AG04450 (cell line): ENCODE measurements at regions not wholly inside any gene's neighbourhood (a gene's known extent, or its start where the extent isn't known, plus 50 kb on each side); places are given as distances from the start of the nearest gene placed in this dataset.

ENCODE experiments used
- CTCF ChIA-PET: fragments of 300-600, 350-600 bp; formaldehyde crosslinking; extraction: SDS; loops from one replicate; lab custom pipeline; 2022; ENCODE audit warnings: antibody characterized with exemption, inconsistent platforms; lab: Charles Lee
- POLR2A ChIA-PET: fragments of 350-600 bp; formaldehyde crosslinking; extraction: SDS; loops from one replicate; lab custom pipeline; 2021; ENCODE audit warnings: antibody characterized with exemption, inconsistent platforms; lab: Yijun Ruan, JAX
- DNase-seq: peaks from one replicate; pipeline ENCODE4 v3.0.0-alpha.2; 2011; ENCODE audit warnings: low read depth, low spot score
- H3K27ac ChIP-seq: one replicate; pipeline ENCODE4 v1.5.1; 2012; ENCODE audit warnings: low read depth, low read length, control low read depth
- H3K27me3 ChIP-seq: one replicate; pipeline ENCODE4 v1.6.0; 2012; ENCODE audit warnings: low read length; ENCODE audit not compliant: control insufficient read depth, insufficient read depth
- H3K4me3 ChIP-seq: 2 replicates; pipeline ENCODE4 v1.5.1; 2011; ENCODE audit warnings: mild to moderate bottlenecking, low read depth, low read length, control low read depth
- H3K9me3 ChIP-seq: 2 replicates; pipeline ENCODE4 v1.5.1; 2012; ENCODE audit warnings: low read length; ENCODE audit not compliant: control insufficient read depth, insufficient read depth
- CTCF ChIP-seq: IDR thresholded peaks from 2 replicates; pipeline ENCODE4 v1.5.1; 2011; ENCODE audit warnings: low read depth, low read length, control low read depth, inconsistent platforms

DNA sequence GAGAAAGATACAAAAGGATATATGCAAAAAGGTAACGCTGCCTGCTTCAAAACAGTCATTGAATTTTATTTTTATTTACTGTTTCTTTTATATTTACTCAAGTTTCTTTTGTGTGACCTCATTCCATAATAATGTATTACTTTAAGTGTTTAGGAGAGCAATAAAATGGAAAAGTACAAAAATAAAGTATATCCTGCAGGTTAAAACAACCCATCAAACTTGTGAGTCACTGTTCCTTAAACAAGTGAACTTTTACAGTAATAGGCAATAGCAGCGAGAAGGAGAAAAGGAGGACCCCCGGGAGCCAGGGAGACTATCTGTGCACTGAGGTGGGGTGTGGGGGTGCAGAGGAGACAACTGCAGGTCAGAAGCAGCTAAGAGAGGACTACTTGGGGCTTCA lies 124.5 kb downstream of the EN1 start:
- H3K4me3 ChIP-seq: no peak overlapping the region
- TF ChIP-seq CTCF: no peak
- DNase-seq: no peak
- no peak overlapping the region for H3K27ac ChIP-seq
- peaks cover 4% of the 10 kb centered on the region for H3K27me3 ChIP-seq
- ChIA-PET CTCF (no interaction called here), POLR2A (no interaction called here)
- no peaks in the 10 kb centered on the region for H3K9me3 ChIP-seq

GRCh38 chr2:118721817-118722551 lies 125.5 kb downstream of the EN1 start:
- DNase-seq: no peak
- ChIA-PET CTCF (no interaction called here), POLR2A (no interaction called here)

DNA sequence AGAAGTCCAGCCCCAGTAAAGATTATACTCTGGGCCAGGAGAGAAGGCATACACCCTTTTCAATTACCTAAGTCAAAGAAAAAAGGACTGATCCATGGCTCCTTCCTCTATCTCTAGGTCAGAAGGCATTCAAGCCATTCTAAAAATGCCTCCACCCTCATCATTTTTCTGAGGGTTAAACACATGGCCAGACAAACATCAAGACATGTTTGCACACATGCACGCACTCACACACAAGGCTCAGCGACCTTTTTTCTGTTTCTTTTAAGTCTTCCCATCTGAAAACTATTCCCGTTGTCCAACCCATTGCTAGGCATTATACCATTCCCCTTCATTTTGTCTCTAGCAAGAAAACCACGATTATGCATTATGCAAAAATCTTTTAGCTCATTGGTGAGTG lies 126.6 kb downstream of the EN1 start:
- POLR2A ChIA-PET: no interaction called here
- Histone ChIP-seq H3K9me3 (no peaks in the 10 kb centered on the region), H3K4me3 (no peak overlapping the region), H3K27ac (no peak overlapping the region), H3K27me3 (peaks cover 4% of the 10 kb centered on the region)
- no peak for DNase-seq
- TF ChIP-seq CTCF: no peak
- CTCF ChIA-PET: no interaction called here

More at GRCh38 chr2:118721817-118722551, 125.5 kb downstream of the EN1 start:
- no peak for TF ChIP-seq CTCF
- Histone ChIP-seq H3K9me3 (no peaks in the 10 kb centered on the region), H3K27ac (no peak overlapping the region), H3K27me3 (peaks cover 4% of the 10 kb centered on the region), H3K4me3 (no peak overlapping the region)

DNA sequence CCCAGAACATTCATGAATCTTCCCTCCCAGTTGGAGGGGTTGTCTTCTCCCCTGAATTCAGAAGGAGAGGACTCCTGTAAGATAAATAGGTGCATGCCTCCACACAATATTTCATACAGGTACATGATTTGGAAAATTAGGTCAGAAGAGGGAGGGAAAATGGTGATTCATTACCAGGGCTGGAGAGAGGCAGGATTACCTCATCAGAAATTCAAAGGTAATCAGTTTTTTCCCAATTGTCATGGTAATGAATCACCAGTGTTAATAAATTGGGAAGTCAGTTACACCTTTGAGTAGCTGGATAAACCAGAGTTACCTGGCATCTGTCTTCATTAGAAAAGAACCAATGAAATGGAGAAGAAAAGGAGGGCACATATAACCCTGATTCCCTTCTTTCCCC lies 128.5 kb downstream of the EN1 start:
- Histone ChIP-seq H3K27ac (no peak overlapping the region), H3K4me3 (no peak overlapping the region), H3K9me3 (no peaks in the 10 kb centered on the region), H3K27me3 (no peaks in the 10 kb centered on the region)
- ChIA-PET POLR2A (no interaction called here), CTCF (interaction anchor here (0.8 kb wide), 1 partner anchor 137 kb away, joined by 3 read pairs; no protein-coding TSS in a partner anchor)
- TF ChIP-seq CTCF: no peak
- DNase-seq: no peak

- H3K4me3 ChIP-seq: no peak overlapping the region
- no peak overlapping the region for H3K27ac ChIP-seq
- CTCF ChIA-PET: no interaction called here
- POLR2A ChIA-PET: no interaction called here
- no peaks in the 10 kb centered on the region for H3K27me3 ChIP-seq
- no peaks in the 10 kb centered on the region for H3K9me3 ChIP-seq
- no peak for DNase-seq
- no peak for TF ChIP-seq CTCF
Measured at GRCh38 chr2:118716102-118716501, 131.3 kb downstream of the EN1 start.
